ENCODE measurements at regions not wholly inside any gene's neighbourhood (a gene's known extent, or its start where the extent isn't known, plus 50 kb on each side); places are given as distances from the start of the nearest gene placed in this dataset.
"Not testable (repeated sequence)": the region's sequence is repeated elsewhere in the genome, so short reads cannot be mapped to it uniquely, and the experiment has no call there.

GRCh38 chr7:145817687-145818086 is 298.9 kb upstream of the CNTNAP2 start:
- TF ChIP-seq, protein P1, sequence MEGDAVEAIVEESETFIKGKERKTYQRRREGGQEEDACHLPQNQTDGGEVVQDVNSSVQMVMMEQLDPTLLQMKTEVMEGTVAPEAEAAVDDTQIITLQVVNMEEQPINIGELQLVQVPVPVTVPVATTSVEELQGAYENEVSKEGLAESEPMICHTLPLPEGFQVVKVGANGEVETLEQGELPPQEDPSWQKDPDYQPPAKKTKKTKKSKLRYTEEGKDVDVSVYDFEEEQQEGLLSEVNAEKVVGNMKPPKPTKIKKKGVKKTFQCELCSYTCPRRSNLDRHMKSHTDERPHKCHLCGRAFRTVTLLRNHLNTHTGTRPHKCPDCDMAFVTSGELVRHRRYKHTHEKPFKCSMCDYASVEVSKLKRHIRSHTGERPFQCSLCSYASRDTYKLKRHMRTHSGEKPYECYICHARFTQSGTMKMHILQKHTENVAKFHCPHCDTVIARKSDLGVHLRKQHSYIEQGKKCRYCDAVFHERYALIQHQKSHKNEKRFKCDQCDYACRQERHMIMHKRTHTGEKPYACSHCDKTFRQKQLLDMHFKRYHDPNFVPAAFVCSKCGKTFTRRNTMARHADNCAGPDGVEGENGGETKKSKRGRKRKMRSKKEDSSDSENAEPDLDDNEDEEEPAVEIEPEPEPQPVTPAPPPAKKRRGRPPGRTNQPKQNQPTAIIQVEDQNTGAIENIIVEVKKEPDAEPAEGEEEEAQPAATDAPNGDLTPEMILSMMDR (optimal IDR thresholded peaks at IDR 0.05 in 1 of 3, IDR thresholded peaks at IDR 0.05 in 1 of 3, conservative IDR thresholded peaks at IDR 0.05 in 1 of 3; ENCODE audit: extremely low read depth in 1 of 3, insufficient read depth in 2 of 3, low read length in 3 of 3) = no peak
- TF ChIP-seq EZH2 (IDR thresholded peaks at IDR 0.05; ENCODE audit: low read length) = no peak

GRCh38 chr7:145812218-145812617 is 304.4 kb upstream of the CNTNAP2 start:
- no peak for TF ChIP-seq EZH2 (IDR thresholded peaks at IDR 0.05; ENCODE audit: low read length)
- Histone ChIP-seq H3K27me3 (ENCODE audit: control insufficient read depth, extremely low read depth, insufficient read depth, low read length) (no peaks in the 10 kb centered on the region), H3K36me3 (ENCODE audit: control insufficient read depth in 2 of 2, extremely low read depth in 1 of 2, insufficient read depth in 2 of 2, low read length in 2 of 2) (no peaks in the 10 kb centered on the region), H3K9ac (ENCODE audit: control insufficient read depth, extremely low read depth, insufficient read depth, low read length) (no peak overlapping the region), H3K27ac (ENCODE audit: control insufficient read depth, insufficient read depth, low read length) (no peak overlapping the region), H3K4me1 (ENCODE audit: control insufficient read depth, extremely low read depth, insufficient read depth, low read length) (no peaks in the 10 kb centered on the region), H3K4me2 (ENCODE audit: control insufficient read depth, extremely low read depth, insufficient read depth, low read depth, low read length) (no peak overlapping the region), H3K79me2 (ENCODE audit: control insufficient read depth, insufficient read depth, low read length) (no peaks in the 10 kb centered on the region), H3K4me3 (ENCODE audit: control insufficient read depth in 2 of 3, extremely low read depth in 1 of 3, insufficient read depth in 2 of 3, low read depth in 1 of 3, low read length in 3 of 3) (no peak overlapping the region), H3K9me1 (ENCODE audit: control insufficient read depth, extremely low read depth, insufficient read depth, low read length) (no peaks in the 10 kb centered on the region), H2AFZ (ENCODE audit: control insufficient read depth, low read length) (no peak overlapping the region), H3K9me3 (ENCODE audit: control insufficient read depth, low read depth, low read length) (no peaks in the 10 kb centered on the region), H4K20me1 (ENCODE audit: control insufficient read depth, extremely low read depth, insufficient read depth, low read length) (no peaks in the 10 kb centered on the region)
- FAIRE-seq = no peak
- DNase-seq (ENCODE audit: low read depth, low spot score) = no peak
- dilution Hi-C loops (cut with MboI; ENCODE audit: extremely low pct_ligation_motif_present, low sequenced_read_pairs) = no loop called here

More at GRCh38 chr7:145817687-145818086, 298.9 kb upstream of the CNTNAP2 start:
- Histone ChIP-seq H3K79me2 (ENCODE audit: control insufficient read depth, insufficient read depth, low read length) (no peaks in the 10 kb centered on the region), H3K4me2 (ENCODE audit: control insufficient read depth, extremely low read depth, insufficient read depth, low read depth, low read length) (no peak overlapping the region), H3K4me1 (ENCODE audit: control insufficient read depth, extremely low read depth, insufficient read depth, low read length) (no peaks in the 10 kb centered on the region), H3K9me1 (ENCODE audit: control insufficient read depth, extremely low read depth, insufficient read depth, low read length) (no peaks in the 10 kb centered on the region), H3K27ac (ENCODE audit: control insufficient read depth, insufficient read depth, low read length) (no peak overlapping the region), H3K27me3 (ENCODE audit: control insufficient read depth, extremely low read depth, insufficient read depth, low read length) (no peaks in the 10 kb centered on the region), H3K9me3 (ENCODE audit: control insufficient read depth, low read depth, low read length) (no peaks in the 10 kb centered on the region), H3K9ac (ENCODE audit: control insufficient read depth, extremely low read depth, insufficient read depth, low read length) (no peak overlapping the region), H4K20me1 (ENCODE audit: control insufficient read depth, extremely low read depth, insufficient read depth, low read length) (no peaks in the 10 kb centered on the region), H3K36me3 (ENCODE audit: control insufficient read depth in 2 of 2, extremely low read depth in 1 of 2, insufficient read depth in 2 of 2, low read length in 2 of 2) (no peaks in the 10 kb centered on the region), H3K4me3 (ENCODE audit: control insufficient read depth in 2 of 3, extremely low read depth in 1 of 3, insufficient read depth in 2 of 3, low read depth in 1 of 3, low read length in 3 of 3) (no peak overlapping the region), H2AFZ (ENCODE audit: control insufficient read depth, low read length) (no peak overlapping the region)
- DNase-seq (ENCODE audit: low read depth, low spot score) = no peak
- dilution Hi-C loops (cut with MboI; ENCODE audit: extremely low pct_ligation_motif_present, low sequenced_read_pairs) = no loop called here
- no peak for FAIRE-seq

GRCh38 chr7:145805496-145805895 is 311.1 kb upstream of the CNTNAP2 start:
- H3K9ac ChIP-seq (ENCODE audit: control insufficient read depth, extremely low read depth, insufficient read depth, low read length); H3K4me3 ChIP-seq (ENCODE audit: control insufficient read depth in 2 of 3, extremely low read depth in 1 of 3, insufficient read depth in 2 of 3, low read depth in 1 of 3, low read length in 3 of 3); H3K36me3 ChIP-seq (ENCODE audit: control insufficient read depth in 2 of 2, extremely low read depth in 1 of 2, insufficient read depth in 2 of 2, low read length in 2 of 2); H3K27ac ChIP-seq (ENCODE audit: control insufficient read depth, insufficient read depth, low read length); H3K9me3 ChIP-seq (ENCODE audit: control insufficient read depth, low read depth, low read length); H3K4me1 ChIP-seq (ENCODE audit: control insufficient read depth, extremely low read depth, insufficient read depth, low read length); FAIRE-seq; H3K27me3 ChIP-seq (ENCODE audit: control insufficient read depth, extremely low read depth, insufficient read depth, low read length); H3K9me1 ChIP-seq (ENCODE audit: control insufficient read depth, extremely low read depth, insufficient read depth, low read length); H2AFZ ChIP-seq (ENCODE audit: control insufficient read depth, low read length); dilution Hi-C loops (cut with MboI; ENCODE audit: extremely low pct_ligation_motif_present, low sequenced_read_pairs); H3K79me2 ChIP-seq (ENCODE audit: control insufficient read depth, insufficient read depth, low read length); H3K4me2 ChIP-seq (ENCODE audit: control insufficient read depth, extremely low read depth, insufficient read depth, low read depth, low read length); DNase-seq (ENCODE audit: low read depth, low spot score); H4K20me1 ChIP-seq (ENCODE audit: control insufficient read depth, extremely low read depth, insufficient read depth, low read length): not testable (repeated sequence)

Data from keratinocyte (primary cell).